Fibroblast of mammary gland (primary cell): ENCODE measurements at regions not wholly inside any gene's neighbourhood (a gene's known extent, or its start where the extent isn't known, plus 50 kb on each side); places are given as distances from the start of the nearest gene placed in this dataset.
"Not testable (repeated sequence)": the region's sequence is repeated elsewhere in the genome, so short reads cannot be mapped to it uniquely, and the experiment has no call there.

Experiments used
- DNase-seq: peaks from one replicate; pipeline ENCODE4 v3.0.0-alpha.2; 2010; ENCODE audit warnings: low read depth
- H3K4me3 ChIP-seq: 2 replicates; pipeline ENCODE4 v1.5.1; 2011; ENCODE audit warnings: low read depth, mild to moderate bottlenecking, low read length, moderate library complexity; ENCODE audit not compliant: control insufficient read depth
- CTCF ChIP-seq: conservative IDR thresholded peaks from 2 replicates; pipeline ENCODE4 v1.5.1; 2011; ENCODE audit warnings: low read depth, low read length, inconsistent platforms; ENCODE audit not compliant: control insufficient read depth, insufficient read depth

GRCh38 chr1:121443001-121443540, 258.3 kb downstream of the SRGAP2C start:
- H3K4me3 ChIP-seq: no peak overlapping the region
- peak; percentile 58 for DNase-seq
- TF ChIP-seq CTCF: no peak

- no peak overlapping the region for H3K4me3 ChIP-seq
- peak; percentile 15 for DNase-seq
- no peak for TF ChIP-seq CTCF
Observed at GRCh38 chr1:121444096-121444495, 259.3 kb downstream of the SRGAP2C start.

GRCh38 chr1:121445679-121446078, 260.9 kb downstream of the SRGAP2C start:
- TF ChIP-seq CTCF: no peak
- DNase-seq: no peak
- no peak overlapping the region for H3K4me3 ChIP-seq

GRCh38 chr1:121447280-121447923, 262.6 kb downstream of the SRGAP2C start:
- not testable (repeated sequence) for H3K4me3 ChIP-seq
- peak; percentile 27 for TF ChIP-seq CTCF
- DNase-seq: peak; percentile 1

GRCh38 chr1:121448064-121448463, 263.3 kb downstream of the SRGAP2C start:
- not testable (repeated sequence) for H3K4me3 ChIP-seq, DNase-seq

GRCh38 chr1:121448851-121449250, 264.1 kb downstream of the SRGAP2C start:
- no peak for TF ChIP-seq CTCF
- no peak for DNase-seq
- no peak overlapping the region for H3K4me3 ChIP-seq

- DNase-seq: no peak
- no peak overlapping the region for H3K4me3 ChIP-seq
- no peak for TF ChIP-seq CTCF
Observed at GRCh38 chr1:121452484-121452883, 267.7 kb downstream of the SRGAP2C start.
